ENCODE measurements at regions not wholly inside any gene's neighbourhood (a gene's known extent, or its start where the extent isn't known, plus 50 kb on each side); places are given as distances from the start of the nearest gene placed in this dataset.
"Not testable (repeated sequence)": the region's sequence is repeated elsewhere in the genome, so short reads cannot be mapped to it uniquely, and the experiment has no call there.

- DNase-seq, result no peak
Observed at GRCh38 chr3:102037791-102038190, 188.5 kb downstream of the NFKBIZ start.

- DNase-seq, result no peak
Observed at GRCh38 chr3:102038477-102039142, 189.3 kb downstream of the NFKBIZ start.

GRCh38 chr3:102040144-102040543, 190.8 kb downstream of the NFKBIZ start:
- not testable (repeated sequence) for DNase-seq

- no peak for DNase-seq
Observed at GRCh38 chr3:102053375-102053989, 204.2 kb downstream of the NFKBIZ start.

GRCh38 chr3:102054543-102055080, 205.3 kb downstream of the NFKBIZ start:
- DNase-seq, result no peak

GRCh38 chr3:102057781-102058421, 208.6 kb downstream of the NFKBIZ start:
- no peak for DNase-seq

GRCh38 chr3:102059145-102059943, 210.0 kb downstream of the NFKBIZ start:
- DNase-seq, result no peak

GRCh38 chr3:102060814-102061213, 211.5 kb downstream of the NFKBIZ start:
- no peak for DNase-seq

- DNase-seq, result no peak
Observed at GRCh38 chr3:102063572-102063971, 214.3 kb downstream of the NFKBIZ start.

- DNase-seq, result no peak
Observed at GRCh38 chr3:102066470-102066869, 217.2 kb downstream of the NFKBIZ start.

- DNase-seq, result no peak
Observed at GRCh38 chr3:102068327-102068726, 219.0 kb downstream of the NFKBIZ start.

GRCh38 chr3:102068736-102069135, 219.4 kb downstream of the NFKBIZ start:
- DNase-seq, result no peak

- no peak for DNase-seq
Observed at GRCh38 chr3:102069211-102069662, 219.9 kb downstream of the NFKBIZ start.

GRCh38 chr3:102074946-102075345, 225.6 kb downstream of the NFKBIZ start:
- DNase-seq, result no peak

- DNase-seq, result no peak
Observed at GRCh38 chr3:102078401-102078800, 229.1 kb downstream of the NFKBIZ start.

GRCh38 chr3:102078854-102079808, 229.8 kb downstream of the NFKBIZ start:
- no peak for DNase-seq

GRCh38 chr3:102079809-102080197, 230.5 kb downstream of the NFKBIZ start:
- no peak for DNase-seq

- DNase-seq, result no peak
Observed at GRCh38 chr3:102081572-102082289, 232.4 kb downstream of the NFKBIZ start.

GRCh38 chr3:102083473-102083872, 234.2 kb downstream of the NFKBIZ start:
- DNase-seq, result no peak

GRCh38 chr3:102084006-102084405, 234.7 kb downstream of the NFKBIZ start:
- DNase-seq, result no peak

- no peak for DNase-seq
Observed at GRCh38 chr3:102084704-102085103, 235.4 kb downstream of the NFKBIZ start.
